Omental fat pad (tissue), 3 donors: ENCODE measurements at regions not wholly inside any gene's neighbourhood (a gene's known extent, or its start where the extent isn't known, plus 50 kb on each side); places are given as distances from the start of the nearest gene placed in this dataset.

Source experiments
- ATAC-seq: fragments of 150-250 bp; one replicate; pipeline ENCODE4 v1.9.1; 2016; ENCODE audit warnings: mild to moderate bottlenecking, moderate library complexity; ENCODE audit not compliant: low FRiP score
- DNase-seq: peaks from one replicate; pipeline ENCODE4 v3.0.0-alpha.2; 2019; ENCODE audit warnings: low spot score
- TF ChIP-seq, protein P1 (sequence below), 3 donors: fragments of 450-650 bp; IDR thresholded peaks; one replicate each; pipeline ENCODE4 v1.5.1; 2016 to 2017; ENCODE audit warnings: antibody characterized with exemption in 3 of 3, mild to moderate bottlenecking in 3 of 3, moderate library complexity in 2 of 3

DNA sequence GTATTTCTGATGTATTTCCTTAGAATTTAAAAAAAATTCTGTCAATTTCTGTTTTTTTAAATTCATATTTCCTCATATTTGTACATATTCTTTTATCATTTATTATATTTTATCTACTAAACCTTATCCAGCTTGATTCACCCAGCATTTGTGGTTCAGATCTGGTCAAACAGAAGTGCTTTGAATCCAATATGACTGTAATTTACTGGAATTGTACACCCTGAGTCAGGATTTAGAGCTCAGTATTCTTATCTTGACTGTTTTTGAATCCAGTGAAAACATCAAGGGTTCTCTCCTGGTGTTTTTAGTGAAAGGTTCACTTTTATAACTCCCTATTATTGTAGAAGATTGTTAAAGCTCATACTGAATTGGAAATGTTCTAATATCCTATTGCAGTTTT lies 1077.0 kb upstream of the NCAM2 start:
- DNase-seq (no peak), ATAC-seq (no peak)
- TF ChIP-seq, protein P1, sequence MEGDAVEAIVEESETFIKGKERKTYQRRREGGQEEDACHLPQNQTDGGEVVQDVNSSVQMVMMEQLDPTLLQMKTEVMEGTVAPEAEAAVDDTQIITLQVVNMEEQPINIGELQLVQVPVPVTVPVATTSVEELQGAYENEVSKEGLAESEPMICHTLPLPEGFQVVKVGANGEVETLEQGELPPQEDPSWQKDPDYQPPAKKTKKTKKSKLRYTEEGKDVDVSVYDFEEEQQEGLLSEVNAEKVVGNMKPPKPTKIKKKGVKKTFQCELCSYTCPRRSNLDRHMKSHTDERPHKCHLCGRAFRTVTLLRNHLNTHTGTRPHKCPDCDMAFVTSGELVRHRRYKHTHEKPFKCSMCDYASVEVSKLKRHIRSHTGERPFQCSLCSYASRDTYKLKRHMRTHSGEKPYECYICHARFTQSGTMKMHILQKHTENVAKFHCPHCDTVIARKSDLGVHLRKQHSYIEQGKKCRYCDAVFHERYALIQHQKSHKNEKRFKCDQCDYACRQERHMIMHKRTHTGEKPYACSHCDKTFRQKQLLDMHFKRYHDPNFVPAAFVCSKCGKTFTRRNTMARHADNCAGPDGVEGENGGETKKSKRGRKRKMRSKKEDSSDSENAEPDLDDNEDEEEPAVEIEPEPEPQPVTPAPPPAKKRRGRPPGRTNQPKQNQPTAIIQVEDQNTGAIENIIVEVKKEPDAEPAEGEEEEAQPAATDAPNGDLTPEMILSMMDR (IDR thresholded peaks at IDR 0.05), result no peak

DNA sequence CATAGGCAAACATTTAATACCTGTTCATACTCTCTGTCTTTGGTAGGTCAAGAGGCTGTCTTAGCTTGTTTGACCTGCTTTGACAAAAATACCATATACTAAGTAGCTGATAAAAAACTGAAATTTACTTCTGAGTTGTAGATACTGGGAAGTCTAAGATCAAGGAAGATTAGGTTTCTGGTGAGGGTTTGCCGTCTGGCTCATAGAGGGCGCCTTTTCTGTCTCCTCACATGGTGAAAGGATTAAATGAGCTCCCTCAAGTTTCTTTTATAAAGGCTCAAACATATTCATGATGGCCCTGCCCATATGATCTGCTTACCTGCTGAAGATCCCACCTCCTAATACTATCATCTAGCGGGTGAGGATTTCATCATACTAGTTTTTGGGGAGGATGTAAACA lies 1076.1 kb upstream of the NCAM2 start:
- DNase-seq, result no peak
- TF ChIP-seq, protein P1 (IDR thresholded peaks at IDR 0.05), result no peak
- no peak for ATAC-seq

DNA sequence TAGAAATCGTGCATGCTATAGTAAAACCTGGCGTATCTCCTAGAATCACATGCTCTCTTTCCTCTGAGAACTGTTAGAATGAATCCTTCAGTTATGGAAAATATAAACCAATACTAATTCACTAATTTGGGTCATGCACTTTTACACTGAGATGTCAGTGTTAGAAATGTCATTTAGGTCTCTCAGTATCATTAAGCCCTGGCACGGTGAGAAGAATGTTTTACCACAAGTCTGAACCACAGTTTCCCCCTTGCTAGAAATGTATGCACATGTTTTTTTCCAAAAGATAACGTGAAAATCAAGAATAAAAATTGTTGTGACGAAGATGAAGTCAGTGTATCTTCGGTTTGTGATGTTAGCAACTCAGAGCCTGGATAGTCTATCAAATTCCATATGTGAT lies 1062.7 kb upstream of the NCAM2 start:
- TF ChIP-seq, protein P1 (IDR thresholded peaks at IDR 0.05), result no peak
- no peak for ATAC-seq
- no peak for DNase-seq

DNA sequence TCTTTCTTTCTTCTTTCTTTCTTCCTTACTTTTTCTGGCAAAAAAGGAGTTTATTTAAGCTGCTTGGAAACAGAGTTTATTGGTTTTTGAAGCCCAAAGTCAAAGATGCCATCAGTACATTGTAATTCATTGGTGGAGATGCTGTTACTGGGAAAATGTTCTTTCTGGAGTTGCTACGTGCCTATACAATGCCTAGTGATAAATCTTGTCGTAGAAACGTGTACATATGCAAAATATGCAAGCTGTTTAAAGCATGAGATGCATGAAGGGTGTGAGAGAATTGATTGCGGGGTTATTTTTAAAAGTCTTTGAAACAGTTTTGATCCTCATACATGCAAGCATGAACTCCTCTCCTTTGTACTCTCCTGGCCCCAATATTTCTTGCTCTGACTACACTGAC lies 1060.6 kb upstream of the NCAM2 start:
- no peak for ATAC-seq
- no peak for DNase-seq
- TF ChIP-seq, protein P1 (IDR thresholded peaks at IDR 0.05), result no peak

DNA sequence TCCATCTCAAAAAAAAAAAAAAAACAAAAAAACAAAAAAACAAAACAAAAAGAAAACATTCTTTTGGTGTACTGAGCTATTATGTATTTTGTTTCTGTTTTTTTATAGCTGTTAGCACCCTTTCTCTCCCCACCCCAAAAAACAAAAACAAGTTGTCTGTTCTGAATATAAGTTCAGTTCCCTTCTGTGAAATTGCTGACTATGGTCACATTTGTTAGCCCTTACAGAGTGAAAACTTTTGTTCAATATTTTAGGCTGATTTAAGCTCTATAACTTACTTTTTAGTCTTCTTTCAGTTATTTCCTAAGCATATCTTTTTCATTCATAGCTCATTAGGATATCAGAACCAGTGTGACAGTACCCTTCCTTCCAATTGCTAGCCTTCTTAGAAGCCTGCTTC lies 1056.6 kb upstream of the NCAM2 start:
- TF ChIP-seq, protein P1 (IDR thresholded peaks at IDR 0.05), result no peak
- ATAC-seq, result no peak

DNA sequence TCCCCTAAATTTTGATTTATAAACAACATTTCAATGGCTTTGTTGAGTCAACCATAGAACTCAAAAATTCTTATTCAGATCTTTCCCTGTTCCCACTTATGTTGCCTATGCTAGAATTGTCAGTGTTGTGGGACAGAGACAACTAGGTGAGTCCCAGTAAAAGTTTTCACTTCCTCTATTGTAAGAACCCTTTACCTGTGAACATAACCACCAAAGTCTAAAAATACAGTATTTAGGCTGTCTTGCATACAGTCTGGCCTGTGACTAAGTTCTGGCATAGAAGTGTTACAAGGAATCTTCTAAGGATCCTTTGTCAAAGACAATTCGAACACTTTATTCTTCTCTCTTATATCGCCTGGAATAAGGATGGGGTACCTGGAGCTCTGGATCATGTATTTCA lies 1047.9 kb upstream of the NCAM2 start:
- ATAC-seq, result no peak
- TF ChIP-seq, protein P1 (IDR thresholded peaks at IDR 0.05), result no peak

More for the DNA sequence above, 1056.6 kb upstream of the NCAM2 start:
- no peak for DNase-seq

DNA sequence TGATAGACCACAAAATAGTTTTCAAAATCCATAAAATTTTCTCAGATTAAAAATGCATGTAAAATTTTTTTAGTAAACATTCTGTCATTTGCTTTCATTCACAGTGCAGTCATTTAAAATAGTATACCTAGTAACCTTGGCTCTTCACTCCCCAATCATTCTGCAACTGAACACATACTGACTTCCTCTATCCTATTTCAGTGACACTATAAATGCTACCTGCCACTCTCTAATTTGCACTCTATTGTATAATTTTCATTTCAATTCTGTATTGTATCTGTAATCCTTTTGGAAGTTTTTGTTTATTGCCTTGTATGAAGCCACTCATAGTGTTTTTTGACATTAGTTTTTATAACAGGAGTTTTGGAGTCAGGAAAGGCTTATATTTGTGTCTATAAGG lies 1029.1 kb upstream of the NCAM2 start:
- DNase-seq, result no peak
- no peak for ATAC-seq
- TF ChIP-seq, protein P1 (IDR thresholded peaks at IDR 0.05), result no peak

More for the DNA sequence above, 1047.9 kb upstream of the NCAM2 start:
- no peak for DNase-seq
